GM13977 (cell line): ENCODE measurements at regions not wholly inside any gene's neighbourhood (a gene's known extent, or its start where the extent isn't known, plus 50 kb on each side); places are given as distances from the start of the nearest gene placed in this dataset.

Experiments
- DNase-seq: peaks from one replicate; pipeline ENCODE4 v3.0.0; 2012; ENCODE audit warnings: low spot score
- in situ Hi-C: fragments of 300-500 bp; cut with MboI; formaldehyde crosslinking; loops from one replicate; pipeline ENCODE4 v1.12.0; 2022; ENCODE audit warnings: low sequenced_read_pairs, low pct_unique_long_range_greater_than_20kb, mixed read lengths, inconsistent platforms; ENCODE audit not compliant: unreplicated experiment
- TF ChIP-seq, protein P1 (sequence below): IDR thresholded peaks from 2 replicates; pipeline ENCODE4 v1.5.1; 2012; ENCODE audit warnings: mild to moderate bottlenecking, control low read depth; ENCODE audit not compliant: insufficient read depth; ENCODE audit errors: extremely low read depth, missing control alignments

DNA sequence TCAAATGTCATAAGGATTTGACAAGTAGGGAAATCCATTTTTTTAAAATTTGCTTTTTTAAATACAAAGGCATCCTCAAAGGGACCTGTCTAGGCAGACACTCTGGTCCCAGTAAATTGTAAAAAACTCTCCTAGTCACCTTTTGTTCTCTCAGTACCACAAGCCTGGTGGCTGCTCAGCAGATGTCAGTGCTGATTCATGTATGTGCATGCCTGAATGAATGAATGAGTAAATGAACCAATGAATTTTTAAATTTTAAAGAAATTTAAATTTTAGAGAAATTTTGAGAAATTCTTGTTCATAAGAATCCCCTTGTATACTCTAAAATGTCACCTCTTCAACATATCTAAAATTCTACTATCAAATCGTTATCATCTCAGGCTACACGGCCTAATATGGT lies 199.5 kb downstream of the TLE3 start:
- no peak for DNase-seq
- in situ Hi-C loops, result no loop called here
- TF ChIP-seq, protein P1, sequence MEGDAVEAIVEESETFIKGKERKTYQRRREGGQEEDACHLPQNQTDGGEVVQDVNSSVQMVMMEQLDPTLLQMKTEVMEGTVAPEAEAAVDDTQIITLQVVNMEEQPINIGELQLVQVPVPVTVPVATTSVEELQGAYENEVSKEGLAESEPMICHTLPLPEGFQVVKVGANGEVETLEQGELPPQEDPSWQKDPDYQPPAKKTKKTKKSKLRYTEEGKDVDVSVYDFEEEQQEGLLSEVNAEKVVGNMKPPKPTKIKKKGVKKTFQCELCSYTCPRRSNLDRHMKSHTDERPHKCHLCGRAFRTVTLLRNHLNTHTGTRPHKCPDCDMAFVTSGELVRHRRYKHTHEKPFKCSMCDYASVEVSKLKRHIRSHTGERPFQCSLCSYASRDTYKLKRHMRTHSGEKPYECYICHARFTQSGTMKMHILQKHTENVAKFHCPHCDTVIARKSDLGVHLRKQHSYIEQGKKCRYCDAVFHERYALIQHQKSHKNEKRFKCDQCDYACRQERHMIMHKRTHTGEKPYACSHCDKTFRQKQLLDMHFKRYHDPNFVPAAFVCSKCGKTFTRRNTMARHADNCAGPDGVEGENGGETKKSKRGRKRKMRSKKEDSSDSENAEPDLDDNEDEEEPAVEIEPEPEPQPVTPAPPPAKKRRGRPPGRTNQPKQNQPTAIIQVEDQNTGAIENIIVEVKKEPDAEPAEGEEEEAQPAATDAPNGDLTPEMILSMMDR, result no peak

DNA sequence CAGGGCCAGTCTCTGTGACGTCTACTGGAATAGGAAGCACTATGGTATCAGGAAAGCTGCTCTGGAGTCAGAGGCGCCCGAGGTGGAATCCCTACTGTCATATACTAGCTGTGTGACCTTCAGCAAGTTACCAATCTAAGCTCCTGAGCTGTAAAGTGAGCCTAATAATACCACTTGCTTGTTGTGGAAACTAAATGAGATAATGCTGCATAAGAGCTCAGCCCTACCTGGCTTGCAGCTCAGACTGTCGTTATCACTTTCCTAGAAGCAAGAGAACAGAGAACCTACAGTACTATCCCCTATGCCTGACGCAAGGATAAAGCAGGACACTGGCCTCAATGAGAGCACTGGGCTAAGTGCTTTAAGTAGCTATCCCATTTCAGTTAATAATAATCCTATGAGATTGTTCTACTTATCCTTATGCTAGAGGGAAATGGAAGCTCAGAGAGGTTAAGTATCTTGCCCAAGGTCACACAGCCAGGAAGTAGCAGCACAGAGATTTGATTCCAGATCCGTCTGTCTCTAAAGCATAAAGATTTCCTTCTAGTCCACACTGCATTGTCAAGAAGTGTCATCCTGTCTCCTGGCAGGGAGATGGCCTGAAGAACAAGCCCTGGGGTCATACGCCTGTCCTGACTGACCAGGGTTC lies 195.2 kb downstream of the TLE3 start:
- TF ChIP-seq, protein P1, result no peak
- no peak for DNase-seq
- in situ Hi-C loops, result no loop called here

DNA sequence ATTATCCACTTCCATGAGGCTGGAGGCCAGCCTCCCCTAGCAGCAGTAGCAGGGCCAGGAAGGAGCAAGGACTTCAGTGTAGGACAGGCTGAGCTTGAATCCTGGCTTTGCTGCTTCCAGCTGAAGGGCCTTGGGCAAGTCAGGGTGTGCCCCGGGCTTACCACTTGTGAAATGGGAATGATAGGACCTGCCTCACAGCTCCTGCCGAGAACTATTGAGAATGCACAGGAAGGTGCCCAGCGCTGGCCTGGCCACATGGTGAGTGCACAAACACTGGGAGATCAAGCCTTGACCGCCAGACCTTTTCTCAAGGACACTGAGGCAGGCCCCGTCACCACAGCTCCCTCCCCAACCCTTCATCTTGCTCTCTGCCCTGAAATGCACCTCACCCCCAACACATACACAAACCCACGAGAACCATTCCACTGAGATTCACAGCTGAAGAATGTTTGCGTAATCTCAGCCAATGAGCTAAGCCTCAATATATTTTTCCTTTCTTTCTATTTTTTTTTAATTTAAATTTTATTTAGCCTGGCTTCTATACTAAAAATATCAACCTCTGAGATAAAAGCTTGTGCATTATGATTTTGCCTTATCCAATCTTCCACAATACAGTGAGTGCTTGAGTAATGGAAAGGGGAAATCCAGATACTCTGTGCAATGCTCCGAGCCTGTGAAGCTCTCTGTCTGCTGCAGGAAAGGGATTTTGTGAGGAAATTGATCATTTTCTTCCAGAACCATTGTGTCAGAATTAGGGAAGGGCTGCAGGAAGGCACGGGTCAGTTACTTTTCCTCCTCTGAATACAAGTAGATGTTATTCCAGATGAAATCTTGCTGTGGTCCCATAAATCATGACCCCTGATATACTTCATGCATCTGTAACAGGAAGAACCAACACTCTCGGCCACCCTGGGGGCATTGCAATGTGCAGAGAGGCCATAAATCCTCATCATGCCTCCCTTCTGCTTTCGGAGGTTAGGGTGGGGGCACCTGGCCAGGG lies 193.9 kb downstream of the TLE3 start:
- TF ChIP-seq, protein P1, result no peak
- no peak for DNase-seq
- in situ Hi-C loops, result no loop called here

DNA sequence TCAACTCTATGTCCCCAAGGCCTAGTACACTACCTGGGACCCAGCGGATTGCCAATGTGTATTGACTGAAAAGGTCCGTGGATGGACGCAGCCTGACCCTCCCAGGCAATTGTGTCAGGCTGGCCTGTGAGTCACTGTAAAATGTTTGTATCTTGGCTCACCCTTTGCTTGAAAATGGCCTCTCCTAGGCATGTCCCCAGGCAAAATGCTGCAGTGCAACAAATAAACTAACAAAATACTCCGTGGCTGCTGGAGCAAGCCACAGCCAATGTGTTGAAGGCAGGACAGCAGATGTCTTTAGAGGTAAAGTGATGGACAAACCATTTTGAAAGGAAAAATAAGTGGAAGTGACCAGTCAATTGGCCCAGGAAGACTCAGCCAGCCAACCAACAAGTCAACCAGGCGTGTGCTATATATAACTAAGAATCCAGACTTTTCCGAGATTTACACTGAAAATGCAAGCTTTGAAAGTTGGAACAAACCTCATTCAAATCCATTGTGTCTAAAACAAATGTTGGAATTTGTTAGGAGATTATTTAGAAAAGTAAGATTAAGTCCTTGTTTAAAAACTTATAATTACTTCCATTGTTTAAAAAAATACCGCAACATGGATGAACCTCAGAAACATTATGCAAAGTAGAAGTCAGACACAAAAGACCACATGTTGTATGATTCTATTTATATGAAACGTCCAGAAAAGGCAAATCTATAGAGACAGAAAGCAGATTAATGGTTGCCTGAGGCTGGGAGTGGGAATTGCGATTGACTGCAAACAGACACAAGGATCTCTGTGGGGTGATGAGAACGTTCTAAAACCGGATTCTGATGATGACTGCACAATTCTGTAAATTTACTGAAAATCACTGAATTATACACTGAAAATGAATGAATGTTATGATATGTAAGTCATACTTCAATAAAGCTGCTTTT lies 191.2 kb downstream of the TLE3 start:
- DNase-seq, result no peak
- in situ Hi-C loops, result no loop called here
- TF ChIP-seq, protein P1, result no peak

DNA sequence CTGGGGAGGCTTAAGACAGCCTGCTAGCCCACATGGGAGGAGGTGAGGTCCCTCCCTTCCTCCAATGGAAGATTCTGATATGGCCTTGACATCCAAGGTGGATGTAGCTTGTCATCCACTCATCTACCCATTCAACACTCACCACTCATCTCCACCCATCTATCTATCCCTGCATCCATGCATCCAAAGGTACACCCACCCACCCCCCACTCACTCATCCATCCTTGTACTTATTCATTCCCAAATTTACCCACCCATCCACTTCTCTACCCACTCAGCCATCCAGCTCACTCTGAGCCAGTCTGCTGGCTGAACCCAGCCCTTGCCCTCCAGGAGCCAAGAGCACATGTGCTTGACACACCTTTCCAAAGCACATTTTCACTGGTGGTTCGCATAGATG lies 189.7 kb downstream of the TLE3 start:
- DNase-seq, result no peak
- TF ChIP-seq, protein P1, result no peak
- in situ Hi-C loops, result no loop called here
